NCI-H1436 (cell line): ENCODE measurements at regions not wholly inside any gene's neighbourhood (a gene's known extent, or its start where the extent isn't known, plus 50 kb on each side); places are given as distances from the start of the nearest gene placed in this dataset.

ENCODE experiments used
- DNase-seq: peaks from one replicate; lab custom pipeline; 2025; lab: John Stamatoyannopoulos, UW

- no peak for DNase-seq
These were observed 49.9 kb upstream of the ATP2B2 start for GRCh38 chr3:10555263-10555662.

DNA sequence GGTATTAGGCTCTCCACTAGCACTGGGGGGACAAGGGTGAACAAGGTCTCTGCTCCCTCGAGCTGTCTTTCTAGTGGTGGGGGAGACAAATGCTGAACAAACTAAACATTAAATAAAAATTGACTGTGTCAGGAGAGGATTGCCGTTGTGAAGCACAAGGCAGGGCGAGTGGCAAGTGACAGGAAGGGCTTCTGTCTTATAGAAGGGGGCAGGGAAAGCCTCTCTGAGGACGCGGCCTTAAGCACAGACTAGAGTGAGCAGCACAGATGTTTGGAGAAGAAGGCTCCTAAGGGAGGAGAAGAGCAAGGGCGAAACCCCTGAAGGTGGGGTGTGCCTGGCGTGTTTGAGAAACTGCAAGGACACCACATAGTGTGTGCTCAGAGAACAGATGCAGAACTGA, 50.9 kb upstream of the ATP2B2 start:
- no peak for DNase-seq

DNA sequence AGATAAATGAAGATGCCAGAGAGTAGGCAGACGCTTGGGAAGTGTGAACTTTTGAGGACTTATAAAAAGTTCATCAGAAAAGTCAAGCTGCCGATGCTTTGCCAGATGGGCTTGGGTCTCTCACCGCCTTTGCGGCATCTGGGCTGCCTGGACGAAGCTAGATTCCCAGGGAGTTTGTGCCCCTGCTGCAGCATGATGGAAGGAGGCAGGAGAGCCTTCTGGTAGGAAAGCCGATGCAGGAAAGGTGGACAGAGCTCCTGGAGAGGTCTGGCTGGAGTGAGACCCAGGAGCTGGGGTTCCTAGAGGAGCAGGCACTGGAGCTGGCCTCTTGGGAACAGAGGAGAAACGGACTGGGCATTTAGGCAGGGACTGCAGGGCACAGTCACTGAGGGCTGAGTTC, 51.9 kb upstream of the ATP2B2 start:
- no peak for DNase-seq

DNA sequence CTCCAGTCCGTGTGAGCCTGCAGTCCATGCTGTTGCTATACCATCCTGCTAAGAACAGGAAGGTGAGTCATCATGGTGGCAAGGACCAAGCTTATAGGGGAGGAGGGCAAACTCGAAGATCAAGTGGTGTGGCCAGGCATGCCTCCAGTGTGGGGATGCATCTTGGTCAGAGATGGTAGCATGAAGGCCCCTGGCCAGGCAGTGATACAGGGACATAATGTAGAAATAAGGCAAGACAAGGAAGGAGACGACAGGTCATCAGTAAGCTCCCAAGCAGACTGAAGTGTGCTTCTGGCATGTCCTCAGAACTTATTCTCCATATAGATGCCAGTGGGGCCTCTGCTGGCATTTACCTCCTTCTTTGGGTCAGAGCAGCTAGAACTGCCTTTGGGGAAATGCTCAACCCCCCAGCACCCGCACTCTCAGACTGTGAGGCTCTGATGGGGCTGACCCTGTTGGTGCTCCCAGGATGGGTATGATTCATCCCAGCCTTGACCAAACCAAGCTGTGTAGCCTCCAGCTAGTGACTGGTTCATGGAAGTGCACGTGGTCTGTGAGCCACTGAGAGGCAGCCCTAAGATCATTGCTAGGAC, 52.5 kb upstream of the ATP2B2 start:
- DNase-seq, result no peak

GRCh38 chr3:10558736-10559135, 53.4 kb upstream of the ATP2B2 start:
- DNase-seq, result no peak

- no peak for DNase-seq
These were observed 54.9 kb upstream of the ATP2B2 start for GRCh38 chr3:10560060-10560861.

GRCh38 chr3:10561162-10561945, 56.0 kb upstream of the ATP2B2 start:
- no peak for DNase-seq

GRCh38 chr3:10561946-10562560, 56.7 kb upstream of the ATP2B2 start:
- no peak for DNase-seq

- no peak for DNase-seq
These were observed 58.0 kb upstream of the ATP2B2 start for GRCh38 chr3:10563396-10563795.

DNA sequence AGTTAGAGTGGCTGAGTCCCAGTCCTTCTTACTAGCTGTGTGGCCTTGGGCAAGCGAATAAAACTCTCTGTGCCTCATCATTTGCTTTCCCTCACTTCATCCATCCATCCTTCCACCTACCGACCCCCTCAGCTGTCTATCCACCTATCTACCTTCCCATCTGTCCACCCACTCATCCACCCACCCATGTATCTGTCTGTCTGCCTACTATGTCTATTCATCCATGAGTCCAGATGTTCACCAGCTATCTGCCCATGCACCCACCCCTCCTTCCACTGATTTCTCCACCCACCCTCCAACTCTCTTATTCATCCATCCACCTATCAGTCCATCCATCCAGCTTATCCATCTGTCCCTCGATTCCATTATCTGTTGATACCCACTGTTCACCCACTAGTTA, 60.4 kb upstream of the ATP2B2 start:
- no peak for DNase-seq

- no peak for DNase-seq
These were observed 61.1 kb upstream of the ATP2B2 start for GRCh38 chr3:10566451-10566850.

- no peak for DNase-seq
These were observed 63.2 kb upstream of the ATP2B2 start for GRCh38 chr3:10568549-10568948.

- DNase-seq, result no peak
These were observed 65.0 kb upstream of the ATP2B2 start for GRCh38 chr3:10570196-10570946.

- no peak for DNase-seq
These were observed 68.8 kb upstream of the ATP2B2 start for GRCh38 chr3:10574101-10574620.

- no peak for DNase-seq
These were observed 70.3 kb upstream of the ATP2B2 start for GRCh38 chr3:10575601-10576160.

DNA sequence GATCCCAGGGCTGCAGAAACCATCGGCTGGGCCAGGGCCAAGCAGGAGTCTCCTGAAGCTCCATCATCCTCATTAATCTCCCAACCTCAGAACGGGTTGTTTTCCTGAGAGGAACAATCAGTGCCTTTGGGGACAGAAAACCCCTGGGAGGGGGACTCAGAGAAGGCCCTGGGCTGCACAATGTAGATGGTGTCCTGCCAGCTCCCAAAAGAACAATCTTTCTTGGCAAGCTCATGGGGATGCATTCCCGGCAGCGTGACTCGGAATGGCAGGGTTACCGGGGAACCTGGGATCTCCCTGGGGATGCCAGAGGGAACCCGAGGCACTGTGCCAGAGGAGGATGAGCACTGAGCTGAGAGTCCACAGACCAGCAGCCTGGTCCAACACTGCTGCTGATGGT, 72.1 kb upstream of the ATP2B2 start:
- DNase-seq, result no peak

- DNase-seq, result no peak
These were observed 75.0 kb upstream of the ATP2B2 start for GRCh38 chr3:10580426-10580825.

GRCh38 chr3:10581251-10581650, 75.9 kb upstream of the ATP2B2 start:
- DNase-seq, result no peak

GRCh38 chr3:10581716-10582115, 76.3 kb upstream of the ATP2B2 start:
- DNase-seq, result no peak

- no peak for DNase-seq
These were observed 77.3 kb upstream of the ATP2B2 start for GRCh38 chr3:10582733-10583132.
